ENCODE measurements at regions not wholly inside any gene's neighbourhood (a gene's known extent, or its start where the extent isn't known, plus 50 kb on each side); places are given as distances from the start of the nearest gene placed in this dataset.
"Not testable (repeated sequence)": the region's sequence is repeated elsewhere in the genome, so short reads cannot be mapped to it uniquely, and the experiment has no call there.

DNA sequence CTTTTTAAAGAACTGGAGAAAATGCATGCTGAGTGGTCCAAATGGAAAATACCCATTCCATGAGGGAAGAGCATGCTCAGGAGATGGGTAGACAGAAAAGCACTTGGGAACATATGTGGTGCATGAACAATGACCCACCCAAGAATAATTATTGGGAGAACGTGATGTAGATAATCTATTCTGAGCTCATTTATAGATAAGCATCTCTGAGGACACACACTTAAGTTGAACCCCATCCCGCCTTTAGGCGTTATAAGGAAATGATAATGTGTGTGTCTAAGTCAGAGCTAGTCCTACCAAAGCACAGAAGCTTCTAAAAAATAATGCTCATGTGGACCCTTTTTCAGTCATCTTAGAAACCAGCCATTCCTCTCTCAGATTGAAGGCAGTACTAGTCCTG, 189.9 kb downstream of the KTN1 start:
- no peak for DNase-seq

DNA sequence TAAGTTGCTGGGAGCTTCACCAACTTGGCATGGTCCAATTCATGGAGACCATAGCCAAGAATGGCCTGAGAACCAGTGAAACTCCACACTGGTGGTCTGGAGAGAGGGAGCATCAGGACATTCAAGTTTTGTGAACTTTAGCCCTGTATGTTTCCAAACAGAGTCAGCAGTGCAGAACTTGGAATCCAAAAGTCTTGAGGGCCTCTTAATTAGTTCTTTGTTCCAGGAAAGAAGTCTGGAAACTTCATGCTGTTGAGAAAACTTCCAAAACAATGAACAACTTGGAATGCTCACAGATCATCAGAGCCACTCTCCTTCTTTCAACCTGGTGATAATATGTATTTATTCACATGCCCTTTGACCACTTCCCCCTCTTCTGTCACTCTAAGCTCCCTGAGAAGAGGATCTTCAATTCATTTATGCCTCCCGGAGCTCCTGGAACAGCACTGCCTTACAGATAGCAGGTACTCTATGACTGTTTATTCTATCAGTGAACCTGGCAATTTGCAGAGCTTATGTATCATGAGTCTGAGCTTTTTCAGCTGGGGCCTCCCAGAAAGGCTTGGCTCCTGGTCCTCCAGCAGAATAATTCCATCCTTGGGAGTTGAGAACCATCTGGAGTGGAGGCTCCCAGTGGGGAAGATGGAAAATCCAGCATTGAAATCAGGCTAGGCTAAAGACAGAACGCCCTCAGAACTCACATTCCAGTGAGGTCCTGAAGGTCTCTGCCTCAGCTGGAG, 191.4 kb downstream of the KTN1 start:
- no peak for DNase-seq

DNA sequence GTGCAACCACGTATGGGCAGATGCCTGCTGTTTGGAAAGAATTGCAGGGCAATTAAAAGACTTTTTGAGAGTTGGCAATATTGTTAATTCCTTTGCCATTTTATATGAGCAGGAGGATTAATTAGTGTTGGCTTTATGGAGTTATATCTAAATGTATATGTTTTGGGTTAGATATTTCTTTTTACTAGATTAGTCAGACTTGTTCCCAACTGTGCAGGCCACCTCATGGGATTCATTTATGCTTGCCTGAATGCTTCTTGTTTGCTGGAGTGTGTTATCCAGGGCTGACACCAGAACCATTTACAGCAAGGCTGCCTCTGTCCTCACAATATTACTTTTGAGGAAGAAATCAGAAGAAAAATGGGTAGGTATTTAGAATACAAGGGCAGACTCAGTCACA, 192.5 kb downstream of the KTN1 start:
- no peak for DNase-seq

DNA sequence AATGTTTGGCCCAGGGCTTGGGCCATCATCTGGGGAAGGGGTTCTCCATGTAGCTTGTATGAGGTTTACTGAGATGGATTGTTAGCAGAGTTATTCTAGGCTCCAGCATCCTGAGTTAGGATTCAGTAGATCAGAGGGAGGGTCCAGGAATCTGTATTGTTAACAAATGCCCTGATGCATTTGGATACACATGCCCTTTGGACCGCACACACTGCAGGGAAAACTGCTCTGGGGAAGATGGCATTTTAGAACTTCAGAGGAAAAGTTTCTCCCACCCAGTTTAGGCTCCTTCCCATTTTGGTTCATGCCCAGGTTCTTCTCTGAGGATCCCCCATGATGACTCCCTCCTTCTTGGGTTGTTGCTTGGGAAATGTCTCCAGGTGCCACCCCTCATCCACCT, 193.3 kb downstream of the KTN1 start:
- no peak for DNase-seq

DNA sequence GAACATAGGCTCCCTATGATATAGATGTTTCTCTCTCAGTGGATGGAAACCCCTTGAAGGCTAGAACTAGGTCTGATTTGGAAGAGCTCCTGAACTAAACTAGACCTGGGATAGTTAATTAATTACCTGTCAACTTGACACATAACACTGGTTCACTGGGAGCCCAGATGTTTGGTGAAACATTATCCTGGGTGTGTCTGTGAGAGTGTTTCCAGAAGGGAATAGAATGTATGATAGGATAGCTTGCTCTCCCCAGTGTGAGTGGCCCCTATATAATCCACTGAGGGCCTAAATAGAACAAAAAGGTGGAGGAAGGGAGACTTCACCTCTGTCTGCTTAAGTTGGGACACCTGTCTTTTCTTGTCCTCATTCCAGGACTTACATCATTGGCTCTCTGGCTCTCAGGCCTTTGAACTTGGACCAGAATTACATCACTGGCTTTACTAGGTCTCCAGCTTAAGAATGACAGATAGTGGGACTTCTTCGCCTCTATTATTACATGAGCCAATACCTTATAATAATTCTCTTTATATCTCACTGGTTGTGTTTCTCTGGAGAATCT, 194.1 kb downstream of the KTN1 start:
- no peak for DNase-seq

DNA sequence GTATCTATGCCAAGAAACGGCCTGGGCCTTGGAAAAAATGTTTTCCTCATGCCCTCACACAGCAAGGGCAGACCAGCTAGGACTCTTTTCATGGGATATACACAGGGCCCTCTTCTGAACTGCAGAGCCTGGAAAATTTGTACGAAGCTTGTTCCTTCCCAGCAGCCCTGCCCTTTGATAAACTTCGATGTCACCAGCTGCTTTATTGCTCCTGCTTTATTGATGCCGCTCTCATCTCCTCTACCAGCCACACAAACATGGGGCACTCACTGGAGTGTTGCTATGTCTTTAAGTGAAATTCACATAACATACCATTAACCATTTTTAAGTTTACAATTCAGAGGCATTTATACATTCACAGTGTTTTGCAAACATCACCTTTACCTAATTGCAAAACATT, 197.9 kb downstream of the KTN1 start:
- DNase-seq, result no peak

DNA sequence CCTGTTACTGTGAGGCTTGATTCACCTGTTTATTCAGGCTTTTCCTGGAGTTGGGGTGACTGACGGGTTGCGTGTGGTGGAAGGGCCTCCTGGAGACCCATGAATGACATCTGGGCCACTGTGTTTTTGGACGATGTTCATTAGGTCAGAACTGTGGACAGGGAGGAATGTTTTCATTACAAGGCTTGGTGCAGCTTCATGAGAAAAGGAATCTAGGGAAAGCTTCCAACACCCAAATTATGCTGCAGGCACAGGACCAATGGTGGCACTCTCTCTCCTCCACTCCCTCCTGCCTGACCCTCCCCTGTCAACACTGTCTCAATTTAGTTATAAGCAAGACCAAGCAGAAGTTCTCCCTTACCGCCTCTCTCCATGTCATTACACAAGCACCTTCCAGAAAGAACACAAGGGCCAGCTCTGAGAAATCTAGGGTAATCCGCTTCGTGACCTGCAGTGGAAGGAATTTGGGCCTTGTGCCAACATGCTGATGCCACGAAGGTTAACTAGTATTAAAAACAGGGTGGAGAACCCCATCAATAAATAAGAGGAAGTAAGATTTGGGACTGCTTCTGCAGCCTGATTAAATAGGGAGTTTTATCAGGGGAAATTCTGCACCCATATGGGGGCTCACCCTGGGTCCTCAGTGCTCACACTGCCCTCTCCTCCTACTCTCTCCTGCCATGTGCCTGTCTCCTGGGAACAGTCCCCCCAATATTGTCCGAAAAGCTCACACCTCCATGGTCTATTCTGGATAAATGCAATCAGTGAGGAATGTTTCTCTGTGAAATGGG, 200.3 kb downstream of the KTN1 start:
- DNase-seq, result no peak

DNA sequence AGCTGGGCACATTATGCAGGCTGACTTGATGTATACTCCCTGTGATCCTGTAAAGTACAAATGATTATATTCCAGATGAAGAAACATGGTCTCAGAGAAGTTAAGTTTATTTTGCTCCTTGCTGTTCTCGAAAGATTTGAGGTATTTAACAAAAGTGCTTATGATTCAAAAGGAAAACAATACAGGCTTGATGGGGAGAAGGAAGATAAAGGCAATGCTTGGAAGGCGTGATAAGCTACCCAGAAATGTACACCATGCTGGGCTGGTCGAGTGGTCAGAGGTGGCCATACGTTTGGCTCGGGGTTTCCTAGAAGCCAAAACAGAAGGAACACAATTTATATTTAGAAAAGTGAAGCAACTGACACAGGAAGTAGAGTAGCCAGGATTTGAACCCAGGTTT, 201.0 kb downstream of the KTN1 start:
- no peak for DNase-seq

DNA sequence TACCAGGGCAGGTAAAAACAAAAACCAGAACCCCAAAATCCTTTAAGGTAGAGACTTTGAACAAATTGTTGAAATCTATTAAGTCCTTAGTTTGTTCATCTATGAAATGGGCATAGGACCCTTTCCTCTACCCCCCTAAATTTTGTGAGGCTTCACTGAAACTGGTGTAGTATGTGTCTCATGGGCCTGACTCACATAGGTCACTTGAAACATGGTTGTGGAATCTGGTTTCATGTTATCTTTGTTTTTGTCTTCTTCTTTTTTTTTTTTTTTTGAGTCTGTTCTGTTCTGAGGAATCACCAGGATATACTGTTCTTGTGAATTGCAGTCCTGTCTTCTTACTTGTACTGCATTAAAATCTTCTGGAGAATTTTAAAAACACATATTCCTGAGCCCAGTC, 202.2 kb downstream of the KTN1 start:
- no peak for DNase-seq

DNA sequence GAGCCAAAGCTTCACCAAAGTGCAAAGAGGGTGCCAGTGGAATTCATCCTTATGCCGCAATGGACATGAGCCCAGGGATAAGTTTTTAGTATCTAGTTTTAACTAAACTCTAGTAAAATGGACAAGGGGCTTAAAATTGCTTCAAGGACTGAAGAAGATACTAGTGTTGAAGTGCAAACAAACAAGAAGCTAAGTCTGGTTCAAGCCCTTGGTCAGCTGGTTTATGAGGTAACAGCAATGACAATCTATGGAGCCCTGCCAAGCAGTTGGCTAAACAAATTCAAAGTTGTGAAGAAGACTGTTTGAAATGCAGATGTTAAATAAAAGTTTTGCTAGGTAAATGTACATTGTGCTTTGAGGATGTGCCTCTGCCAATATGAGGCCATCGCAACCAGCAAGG, 209.4 kb downstream of the KTN1 start:
- no peak for DNase-seq

DNA sequence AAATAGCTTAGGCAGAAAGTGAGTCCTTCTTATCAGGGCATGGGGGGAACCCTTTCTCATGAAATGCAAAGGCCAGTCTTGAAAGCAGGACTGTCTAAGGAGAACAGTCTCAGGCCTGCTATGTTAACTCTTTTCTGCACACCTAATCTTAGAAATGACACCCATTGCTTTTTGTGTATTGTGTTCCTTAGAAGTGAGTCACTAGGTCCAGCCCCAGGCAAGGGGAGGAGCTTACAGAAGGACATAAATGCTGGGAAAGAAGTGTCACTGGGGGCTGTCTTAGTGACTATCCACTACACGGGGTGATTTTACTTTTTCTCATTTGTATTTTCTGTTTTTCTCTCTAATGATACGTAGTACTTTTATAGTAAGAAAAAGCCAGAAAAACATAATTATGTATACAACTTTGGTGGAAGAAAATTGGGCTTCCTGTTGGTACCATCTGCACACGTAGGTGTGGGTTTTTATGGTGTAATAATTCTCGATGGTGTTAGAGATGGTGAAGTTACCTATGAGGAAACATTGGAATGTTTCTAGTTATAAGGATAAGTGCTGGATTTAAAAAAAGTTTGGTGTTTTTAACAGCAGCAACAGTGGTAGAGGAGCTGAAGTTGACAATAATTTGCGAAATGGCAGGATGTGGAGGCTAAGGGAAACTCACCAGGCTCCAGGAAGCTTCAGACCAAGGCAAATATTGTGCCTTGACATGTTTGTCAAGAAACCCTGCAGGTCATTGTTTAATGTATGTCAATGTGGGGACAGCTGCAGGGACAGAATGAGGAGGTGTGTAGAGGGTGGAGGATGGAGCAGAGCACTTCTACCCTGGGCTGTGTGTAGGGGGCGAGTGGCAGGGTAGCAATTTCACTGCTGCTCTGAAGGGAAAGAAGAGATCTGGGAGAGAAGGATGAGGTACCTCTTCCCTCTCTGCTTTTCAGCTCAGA, 214.9 kb downstream of the KTN1 start:
- no peak for DNase-seq

DNA sequence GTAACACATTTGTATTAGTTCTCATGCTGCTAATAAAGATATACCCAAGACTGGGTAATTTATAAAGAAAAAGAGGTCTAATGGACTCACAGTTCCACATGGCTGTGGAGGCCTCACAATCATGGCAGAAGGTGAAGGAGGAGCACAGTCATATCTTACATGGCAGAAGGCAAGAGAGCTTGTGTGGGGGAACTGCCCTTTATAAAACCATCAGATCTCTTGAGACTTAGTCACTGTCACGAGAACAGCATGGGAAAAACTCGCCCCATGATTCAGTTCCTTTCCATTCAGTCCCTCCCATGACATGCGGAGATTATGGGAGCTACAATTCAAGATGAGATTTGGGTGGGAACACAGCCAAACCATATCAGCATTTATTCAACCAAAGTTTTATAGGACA, 216.5 kb downstream of the KTN1 start:
- DNase-seq, result not testable (repeated sequence)

DNA sequence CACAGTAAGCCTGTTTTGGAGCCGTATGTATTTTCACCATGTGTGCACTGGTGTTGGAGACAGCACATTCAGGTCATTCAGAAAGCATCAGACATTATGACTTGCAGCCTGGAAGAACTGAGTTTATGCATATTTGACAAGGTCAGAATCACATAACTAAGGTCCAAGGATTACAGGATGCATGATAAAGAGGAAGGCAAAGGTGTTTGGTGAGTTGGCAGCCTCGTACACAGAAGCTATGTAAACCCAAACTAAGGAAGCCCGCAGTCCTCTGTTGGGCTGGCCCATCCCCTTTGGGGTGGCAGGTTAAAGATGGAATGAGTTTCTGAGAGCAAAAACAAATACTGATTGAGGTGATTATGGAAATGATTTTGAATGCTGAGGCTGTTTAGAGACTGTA, 218.4 kb downstream of the KTN1 start:
- DNase-seq, result no peak

DNA sequence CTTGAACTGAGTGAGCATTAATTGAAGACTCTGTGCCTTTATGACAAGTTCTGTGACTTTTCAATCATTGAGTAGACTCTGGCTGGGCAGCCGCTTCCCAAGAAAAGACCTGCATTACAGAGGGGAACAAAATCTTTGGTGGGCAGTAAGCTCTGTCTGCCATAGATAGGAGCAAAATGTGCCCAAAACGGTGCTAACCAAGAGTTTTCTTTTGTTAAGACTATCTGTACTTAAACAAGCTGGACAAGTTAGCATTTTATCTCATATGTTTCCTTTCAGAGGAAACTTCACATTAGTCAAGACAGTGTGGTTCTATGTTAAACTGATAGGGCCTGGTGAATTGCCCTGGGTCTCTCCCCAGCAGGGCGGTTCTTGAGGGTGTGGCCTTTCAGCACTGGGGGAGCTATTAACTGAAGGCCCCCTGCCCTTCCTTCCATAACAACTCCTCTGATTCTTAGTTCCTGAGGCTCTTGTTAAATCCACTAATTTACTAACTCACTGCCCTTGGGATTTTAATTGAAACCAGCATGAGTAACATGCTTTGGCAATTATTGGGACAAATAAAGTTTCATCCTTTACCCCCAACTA, 219.6 kb downstream of the KTN1 start:
- DNase-seq, result no peak

DNA sequence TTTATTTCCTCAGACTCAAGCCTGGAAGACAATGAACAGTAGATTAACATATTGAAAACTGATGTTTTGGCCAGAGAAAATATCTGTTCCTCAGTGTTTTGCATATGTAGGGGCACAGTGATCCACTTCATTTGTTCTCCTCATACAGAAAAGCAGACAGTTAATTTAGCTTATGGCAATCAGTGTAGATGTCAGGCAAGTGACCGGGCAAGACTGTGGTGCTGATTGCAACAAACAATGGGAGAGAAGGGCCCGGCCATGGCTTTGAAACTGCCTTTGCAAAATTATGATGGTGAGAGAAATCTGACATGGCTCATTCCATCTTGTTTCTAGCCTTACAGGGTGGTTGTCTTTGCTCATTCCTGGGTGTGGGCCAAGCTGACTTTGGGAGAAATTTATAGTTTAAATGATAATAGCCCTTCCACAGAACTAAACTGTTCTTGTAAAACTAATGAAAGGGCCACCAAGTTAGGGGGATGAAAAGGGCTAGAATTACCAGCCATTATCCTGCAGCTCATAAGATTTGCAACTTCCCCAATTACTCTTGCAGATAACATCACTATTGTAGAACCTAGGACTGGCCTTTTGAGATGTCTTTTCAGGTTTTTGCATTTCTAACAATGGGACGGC, 220.3 kb downstream of the KTN1 start:
- no peak for DNase-seq

DNA sequence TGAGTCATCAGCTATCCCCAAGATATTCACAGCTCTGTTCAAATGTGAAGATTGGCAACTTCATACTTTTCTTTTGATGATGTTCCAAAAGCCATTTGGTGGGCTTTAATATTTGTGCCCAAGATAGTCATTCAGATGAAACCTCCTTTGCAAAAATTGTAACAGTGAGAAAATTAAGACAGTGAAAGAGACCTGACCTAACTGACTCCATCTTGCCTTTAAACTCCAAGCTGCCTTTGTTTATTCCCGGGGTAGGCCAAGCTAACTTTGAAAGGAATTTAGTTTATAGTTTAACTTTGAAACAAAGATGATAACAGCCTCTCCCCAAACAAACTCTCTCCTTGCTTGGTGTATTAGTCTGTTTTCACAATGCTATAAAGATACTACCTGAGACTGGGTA, 221.1 kb downstream of the KTN1 start:
- no peak for DNase-seq

DNA sequence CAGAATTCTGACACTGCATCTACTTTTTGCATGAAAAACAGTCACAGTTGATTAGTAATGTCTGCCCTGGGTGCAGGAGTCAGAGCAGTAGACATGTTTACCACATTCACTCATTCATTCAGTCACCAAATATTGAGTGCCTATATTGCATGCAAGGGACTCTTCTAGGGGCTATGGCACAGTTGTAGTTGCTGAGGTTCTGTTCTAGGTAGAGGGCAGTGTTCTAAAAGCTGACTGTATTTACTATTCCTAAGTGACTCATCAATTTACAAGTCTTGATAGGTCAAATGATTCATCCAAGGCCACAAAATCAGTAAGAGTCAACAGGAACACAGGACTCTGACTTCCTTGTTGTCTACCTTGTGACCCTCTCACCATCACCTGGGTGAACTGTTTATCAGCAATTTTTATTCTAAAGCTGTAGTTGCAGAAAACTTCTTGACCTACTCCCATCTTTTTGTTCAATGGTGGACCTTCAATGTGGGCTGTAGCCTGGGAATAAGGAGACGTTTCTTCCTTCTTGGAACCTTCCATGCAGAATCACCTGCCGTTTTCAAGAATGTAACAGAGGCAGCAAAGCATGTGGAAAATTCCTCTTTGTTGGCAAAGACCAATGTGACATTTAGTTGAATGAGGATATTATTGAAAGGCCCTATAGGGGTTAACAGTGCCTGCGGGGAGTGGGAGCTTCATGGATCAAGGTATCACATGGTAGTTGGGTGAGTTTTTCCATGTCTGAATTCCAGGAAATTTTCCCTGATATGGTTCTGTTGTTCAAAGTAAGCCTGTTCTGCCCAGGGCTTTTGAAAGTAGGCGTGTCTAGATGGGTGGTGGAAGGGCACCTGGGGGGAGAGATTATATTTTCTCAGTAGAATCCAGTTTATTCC, 223.2 kb downstream of the KTN1 start:
- DNase-seq, result no peak

DNA sequence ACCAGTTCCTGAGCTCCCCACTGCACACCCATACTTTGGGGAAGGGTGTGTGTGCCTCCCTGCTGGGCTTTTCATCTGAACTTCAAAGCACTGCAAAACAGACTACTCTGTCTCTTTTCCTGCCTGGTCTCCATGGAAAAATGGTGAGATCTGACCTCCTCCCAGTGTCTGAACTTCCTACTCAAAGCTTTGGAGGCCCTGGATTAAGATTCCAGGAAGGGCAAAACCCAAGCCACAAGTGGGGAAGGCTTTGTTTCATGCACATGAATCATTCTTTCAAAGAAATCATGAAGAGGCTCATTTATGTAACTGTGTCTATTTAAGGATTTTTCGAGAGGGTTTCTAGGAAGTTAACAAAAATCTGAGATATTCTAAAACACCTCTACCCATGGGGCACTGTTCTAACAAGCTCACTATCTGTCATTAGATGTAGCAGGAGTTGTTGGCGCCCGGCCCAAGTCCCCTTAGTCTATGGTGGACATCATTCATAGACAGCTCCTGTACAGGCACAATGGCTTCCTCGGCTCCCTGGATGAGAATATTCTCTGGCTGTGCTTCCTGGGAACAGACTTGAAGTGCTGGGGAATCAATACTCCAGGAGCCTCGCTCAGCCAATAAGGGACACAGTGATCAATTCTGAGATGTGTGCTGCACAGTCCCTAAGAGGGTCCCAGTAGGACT, 224.0 kb downstream of the KTN1 start:
- no peak for DNase-seq

DNA sequence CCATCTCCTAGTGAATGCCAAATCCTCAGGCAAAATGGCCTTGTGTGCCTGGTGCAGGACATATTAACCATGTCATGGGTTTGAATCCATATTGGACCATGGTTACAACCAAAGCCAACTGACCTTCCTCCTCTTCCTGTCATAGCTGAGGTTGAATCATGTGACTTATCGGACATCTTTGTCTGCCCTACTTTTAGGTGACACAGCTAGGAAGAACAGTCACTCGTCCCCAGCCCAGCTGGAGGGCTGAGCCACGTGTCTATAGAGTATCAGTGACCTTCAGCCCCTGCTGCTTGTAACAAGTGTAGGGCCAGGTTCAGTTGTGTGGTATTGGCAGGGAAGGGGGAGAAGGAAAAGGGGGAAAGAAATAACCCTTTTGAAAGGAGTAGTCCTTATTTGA, 225.2 kb downstream of the KTN1 start:
- no peak for DNase-seq

DNA sequence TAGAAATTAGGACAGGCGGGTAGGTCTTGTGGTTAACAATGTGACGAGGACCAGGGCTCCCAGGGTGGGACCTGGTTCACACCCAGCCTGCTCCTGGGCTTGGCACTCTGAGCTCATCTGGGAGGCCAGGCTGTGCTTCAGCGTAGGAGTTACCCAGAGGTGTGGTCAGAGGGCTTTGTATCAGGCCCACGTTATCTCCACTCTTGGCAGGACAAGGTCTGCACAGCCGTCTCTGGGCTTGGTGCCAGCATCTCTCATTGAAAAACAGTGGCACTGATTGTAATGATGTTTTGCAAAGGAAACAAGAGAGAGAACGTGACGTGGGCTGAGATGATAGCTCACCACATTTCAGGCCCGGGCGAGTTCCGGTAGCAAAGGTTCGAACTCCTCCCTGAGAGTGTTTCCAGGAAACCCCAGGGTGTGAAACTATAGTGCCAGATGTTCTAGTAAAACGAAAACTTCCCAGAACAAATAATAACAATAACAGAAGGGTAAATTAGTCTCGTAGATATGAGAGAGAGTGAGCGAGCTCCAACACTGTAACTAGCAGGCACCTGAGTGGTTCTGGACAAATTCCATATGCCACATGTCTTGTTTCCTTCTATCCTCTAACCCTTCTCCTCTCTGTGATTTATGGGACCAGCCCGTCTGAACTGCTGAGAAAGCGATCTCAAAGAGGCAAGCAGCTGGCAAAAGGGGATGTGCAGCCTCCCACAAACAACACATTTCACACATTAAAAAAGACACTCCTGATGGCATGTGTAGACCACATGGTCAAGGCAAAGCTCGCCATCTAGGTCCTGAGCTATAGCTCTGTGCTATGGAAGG, 227.3 kb downstream of the KTN1 start:
- DNase-seq, result no peak

Data from bone marrow (tissue), 2 donors.